ENCODE measurements at regions not wholly inside any gene's neighbourhood (a gene's known extent, or its start where the extent isn't known, plus 50 kb on each side); places are given as distances from the start of the nearest gene placed in this dataset.

GRCh38 chr10:6864142-6864541, 284.1 kb upstream of the PRKCQ start:
- in situ Hi-C loops (cut with HindIII; ENCODE audit: low sequenced_read_pairs): no loop called here
- no peak for TF ChIP-seq CTCF (IDR thresholded peaks at IDR 0.05; ENCODE audit: low read depth, low read length)
- H3K4me3 ChIP-seq (ENCODE audit: low read depth, low read length): no peak overlapping the region
- no peak for DNase-seq (ENCODE audit: low read depth, low spot score)

DNA sequence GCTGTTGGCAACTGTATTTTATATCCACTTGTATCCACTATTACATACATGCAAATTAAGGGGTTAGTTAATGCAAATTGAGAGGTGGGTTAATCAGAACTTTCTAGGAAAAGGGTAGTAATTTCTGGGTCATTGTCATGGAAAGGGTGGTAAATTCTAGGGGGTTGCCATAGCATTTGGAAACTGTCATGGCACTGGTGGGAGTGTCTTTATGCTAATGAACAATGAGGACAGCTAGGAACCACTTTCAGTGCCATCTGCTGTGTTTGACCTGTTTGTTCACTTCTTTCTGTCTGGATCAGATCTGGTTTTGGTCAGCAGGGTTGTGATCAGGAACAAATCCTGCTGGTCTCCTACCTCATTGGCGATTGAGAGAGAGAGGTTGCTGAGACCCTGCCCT, 283.3 kb upstream of the PRKCQ start:
- no peak for DNase-seq (ENCODE audit: low read depth, low spot score)
- in situ Hi-C loops (cut with HindIII; ENCODE audit: low sequenced_read_pairs): no loop called here
- H3K4me3 ChIP-seq (ENCODE audit: low read depth, low read length): no peak overlapping the region
- no peak for TF ChIP-seq CTCF (IDR thresholded peaks at IDR 0.05; ENCODE audit: low read depth, low read length)

GRCh38 chr10:6850452-6850851, 270.4 kb upstream of the PRKCQ start:
- DNase-seq (ENCODE audit: low read depth, low spot score): no peak
- no peak overlapping the region for H3K4me3 ChIP-seq (ENCODE audit: low read depth, low read length)
- in situ Hi-C loops (cut with HindIII; ENCODE audit: low sequenced_read_pairs): no loop called here
- no peak for TF ChIP-seq CTCF (IDR thresholded peaks at IDR 0.05; ENCODE audit: low read depth, low read length)

- in situ Hi-C loops (cut with HindIII; ENCODE audit: low sequenced_read_pairs): no loop called here
- no peak for DNase-seq (ENCODE audit: low read depth, low spot score)
These were observed 267.5 kb upstream of the PRKCQ start for GRCh38 chr10:6847561-6847960.

GRCh38 chr10:6843894-6844650, 264.0 kb upstream of the PRKCQ start:
- TF ChIP-seq CTCF (IDR thresholded peaks at IDR 0.05; ENCODE audit: low read depth, low read length): no peak
- no peak for DNase-seq (ENCODE audit: low read depth, low spot score)
- no peak overlapping the region for H3K4me3 ChIP-seq (ENCODE audit: low read depth, low read length)
- in situ Hi-C loops (cut with HindIII; ENCODE audit: low sequenced_read_pairs): no loop called here

More at GRCh38 chr10:6847561-6847960, 267.5 kb upstream of the PRKCQ start:
- no peak overlapping the region for H3K4me3 ChIP-seq (ENCODE audit: low read depth, low read length)
- TF ChIP-seq CTCF (IDR thresholded peaks at IDR 0.05; ENCODE audit: low read depth, low read length): no peak

DNA sequence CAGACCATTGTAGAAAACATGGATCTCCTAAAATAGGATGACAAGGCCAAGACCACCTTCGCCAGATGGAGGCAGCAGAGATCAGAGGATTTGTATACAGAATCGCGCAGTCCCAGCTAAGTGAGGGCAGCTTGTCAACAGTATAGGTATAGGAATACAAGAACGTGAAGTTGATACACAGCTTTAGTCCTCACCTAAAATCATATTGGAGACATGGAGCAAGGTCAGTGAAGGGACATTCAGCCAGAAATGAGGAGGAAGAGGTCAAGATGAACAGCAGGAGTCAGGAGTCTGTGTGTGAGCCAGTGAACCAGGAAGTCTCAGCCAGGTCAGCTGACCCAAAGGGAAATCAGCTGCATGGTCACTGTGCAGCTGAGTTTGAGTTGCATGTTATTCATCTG, 263.4 kb upstream of the PRKCQ start:
- in situ Hi-C loops (cut with HindIII; ENCODE audit: low sequenced_read_pairs): no loop called here
- no peak overlapping the region for H3K4me3 ChIP-seq (ENCODE audit: low read depth, low read length)
- no peak for DNase-seq (ENCODE audit: low read depth, low spot score)
- TF ChIP-seq CTCF (IDR thresholded peaks at IDR 0.05; ENCODE audit: low read depth, low read length): no peak

All from astrocyte of the spinal cord (primary cell).